HCT116 (cell line): ENCODE measurements at regions not wholly inside any gene's neighbourhood (a gene's known extent, or its start where the extent isn't known, plus 50 kb on each side); places are given as distances from the start of the nearest gene placed in this dataset.

Experiments
- ATAC-seq: fragments of 200-7000 bp; cut with Tn5 transposase; 2 replicates; pipeline ENCODE4 v1.9.1; 2020; ENCODE audit warnings: mild to moderate bottlenecking, moderate library complexity
- BruUV-seq: library from RNA; stranded (reverse); fragments of 400-500 nt; replicated peaks from 2 replicates; lab custom pipeline; 2021; lab: Mats Ljungman, UMichigan
- CTCF ChIA-PET: fragments of 300-600 bp; sonication (Branson Sonifier 250); formaldehyde crosslinking; loops from one replicate; lab custom pipeline; 2021; ENCODE audit warnings: antibody characterized with exemption; lab: Charles Lee
- POLR2A ChIA-PET: fragments of 300-600, 350-600 bp; sonication (Branson Sonifier 250); formaldehyde crosslinking; loops from one replicate; lab custom pipeline; 2021; ENCODE audit warnings: antibody characterized with exemption; lab: Charles Lee
- RAD21 ChIA-PET, 2 experiments: fragments of 300-600 bp; sonication (Branson Sonifier 250); formaldehyde crosslinking; loops; one replicate each; lab custom pipeline; 2023; ENCODE audit warnings: low total read pairs in 2 of 2; ENCODE audit not compliant: uncharacterized antibody in 2 of 2, unreplicated experiment in 2 of 2, low non-redundant PET in 1 of 2; lab: Charles Lee
- DNase-seq: peaks from one replicate; pipeline ENCODE4 v3.0.0-alpha.2; 2010; ENCODE audit warnings: low read depth, low spot score
- H2AFZ ChIP-seq: fragments of 200-600 bp; shearing (Covaris generic), sonication (generic); 2 replicates; pipeline ENCODE4 v1.6.1; 2017; ENCODE audit warnings: low read depth, mixed run types, mixed read lengths, antibody characterized with exemption, low read length; ENCODE audit not compliant: poor library complexity, severe bottlenecking
- H3K27ac ChIP-seq: 2 replicates; pipeline ENCODE4 v1.5.1; 2012; ENCODE audit warnings: low read depth, low read length
- H3K27me3 ChIP-seq: fragments of 200-600 bp; sonication (generic); 2 replicates; pipeline ENCODE4 v1.6.1; 2016; ENCODE audit warnings: mixed run types, low read length, mixed read lengths; ENCODE audit not compliant: insufficient read depth
- H3K36me3 ChIP-seq, 2 experiments: fragments of 200-500 bp in 1 of 2; fragments of 200-600 bp in 1 of 2; sonication (Bioruptor generic) in 1 of 2; sonication (generic) in 1 of 2; 2 replicates each; pipeline versions ENCODE4 v1.5.1 to v1.6.1; 2014 to 2016; ENCODE audit warnings: low read length in 2 of 2, inconsistent platforms in 1 of 2, mixed read lengths in 1 of 2, mixed run types in 1 of 2; ENCODE audit not compliant: insufficient read depth in 2 of 2, control insufficient read depth in 1 of 2
- H3K4me1 ChIP-seq, 2 experiments: fragments of 200-600 bp in 1 of 2; sonication (generic) in 1 of 2; 2 replicates each; pipeline versions ENCODE4 v1.5.1 to v1.6.1; 2012 to 2017; ENCODE audit warnings: low read length in 2 of 2, inconsistent platforms in 1 of 2, mild to moderate bottlenecking in 1 of 2, mixed read lengths in 1 of 2, mixed run types in 1 of 2, moderate library complexity in 1 of 2; ENCODE audit not compliant: insufficient read depth in 2 of 2, control insufficient read depth in 1 of 2
- H3K4me2 ChIP-seq: fragments of 200-600 bp; sonication (generic); 2 replicates; pipeline ENCODE4 v1.6.1; 2017; ENCODE audit warnings: mixed run types, low read length, mixed read lengths
- H3K4me3 ChIP-seq, 2 experiments: fragments of 200-600 bp in 1 of 2; sonication (generic) in 1 of 2; replicated peaks in 1 of 2; 2 replicates each; pipeline ENCODE4 v1.5.1; 2011 to 2016; ENCODE audit warnings: low read length in 2 of 2, control low read depth in 1 of 2, low read depth in 1 of 2, mild to moderate bottlenecking in 1 of 2, mixed read lengths in 1 of 2, mixed run types in 1 of 2
- H3K79me2 ChIP-seq: fragments of 200-600 bp; sonication (generic); 2 replicates; pipeline ENCODE4 v1.6.1; 2017; ENCODE audit warnings: mild to moderate bottlenecking, mixed run types, low read length, moderate library complexity, mixed read lengths; ENCODE audit not compliant: insufficient read depth
- H3K9ac ChIP-seq: fragments of 200-600 bp; sonication (generic); 2 replicates; pipeline ENCODE4 v1.6.1; 2016; ENCODE audit warnings: low read length, mixed read lengths
- H3K9me2 ChIP-seq: fragments of 200-600 bp; sonication (generic), shearing (Covaris generic); 2 replicates; pipeline ENCODE4 v1.6.1; 2017; ENCODE audit warnings: mixed run types, mild to moderate bottlenecking, moderate library complexity; ENCODE audit not compliant: insufficient read depth
- H3K9me3 ChIP-seq, 2 experiments: fragments of 200-500 bp in 1 of 2; fragments of 200-600 bp in 1 of 2; sonication (Bioruptor generic) in 1 of 2; sonication (generic) in 1 of 2; 2 replicates each; pipeline ENCODE4 v1.6.1; 2014 to 2017; ENCODE audit warnings: low read length in 2 of 2, mixed read lengths in 2 of 2, inconsistent platforms in 1 of 2, low read depth in 1 of 2, mild to moderate bottlenecking in 1 of 2, mixed run types in 1 of 2, moderate library complexity in 1 of 2; ENCODE audit not compliant: control insufficient read depth in 1 of 2, insufficient read depth in 1 of 2
- H4K20me1 ChIP-seq: fragments of 200-600 bp; sonication (generic), shearing (Covaris generic); 2 replicates; pipeline ENCODE4 v1.6.1; 2017; ENCODE audit warnings: mixed run types, mild to moderate bottlenecking, moderate library complexity; ENCODE audit not compliant: insufficient read depth
- ELF1 ChIP-seq: IDR thresholded peaks from 2 replicates; pipeline ENCODE4 v1.6.1; 2012; ENCODE audit warnings: low read depth, borderline replicate concordance
- FOSL1 ChIP-seq: IDR thresholded peaks from 2 replicates; pipeline ENCODE4 v1.6.1; 2012; ENCODE audit warnings: low read depth
- MAX ChIP-seq: IDR thresholded peaks from 2 replicates; pipeline ENCODE4 v1.6.1; 2012
- POLR2A ChIP-seq: IDR thresholded peaks from 2 replicates; pipeline ENCODE4 v1.7.0; 2011; ENCODE audit warnings: borderline replicate concordance; ENCODE audit not compliant: insufficient read depth, insufficient read length; ENCODE audit errors: extremely low read depth
- POLR2AphosphoS5 ChIP-seq: IDR thresholded peaks from 2 replicates; pipeline ENCODE4 v1.6.1; 2011; ENCODE audit warnings: mild to moderate bottlenecking, low read depth, low read length, moderate library complexity
- TCF7L2 ChIP-seq: IDR thresholded peaks from 2 replicates; pipeline ENCODE4 v1.7.0; 2011; ENCODE audit warnings: borderline replicate concordance, inconsistent platforms; ENCODE audit not compliant: insufficient read depth, insufficient read length; ENCODE audit errors: extremely low read depth
- ZBTB33 ChIP-seq: IDR thresholded peaks from 2 replicates; pipeline ENCODE4 v1.6.1; 2011; ENCODE audit warnings: mild to moderate bottlenecking, low read length, moderate library complexity; ENCODE audit not compliant: insufficient replicate concordance; ENCODE audit errors: extremely low read depth
- ZFX ChIP-seq: fragments of 450-650 bp; IDR thresholded peaks from 2 replicates; pipeline ENCODE4 v1.6.1; 2017
- intact Hi-C: fragments of 100-400 bp; cut with micrococcal nuclease; formaldehyde crosslinking; loops from 2 replicates; pipeline ENCODE4 v1.10.0; 2022

- TF ChIP-seq ZBTB33 (no peak), TCF7L2 (no peak)
Observed at GRCh38 chr3:178475062-178475461, 61.2 kb upstream of the KCNMB2 start (continued).

GRCh38 chr3:178476886-178477285 is 59.4 kb upstream of the KCNMB2 start:
- Histone ChIP-seq H3K79me2 (no peaks in the 10 kb centered on the region), H4K20me1 (no peaks in the 10 kb centered on the region), H3K9me2 (no peaks in the 10 kb centered on the region), H3K27me3 (no peaks in the 10 kb centered on the region), H2AFZ (no peak overlapping the region), H3K9me3 (no peaks in the 10 kb centered on the region), H3K9ac (no peak overlapping the region), H3K36me3 (no peaks in the 10 kb centered on the region), H3K4me2 (no peak overlapping the region), H3K27ac (no peak overlapping the region)
- POLR2A ChIA-PET = no interaction called here
- ATAC-seq (no peak), DNase-seq (no peak)
- intact Hi-C loops = no loop called here
- RAD21 ChIA-PET = no interaction called here
- CTCF ChIA-PET = no interaction called here
- TF ChIP-seq POLR2A = no peak
- TF ChIP-seq ZFX = no peak
- no peak for TF ChIP-seq FOSL1
- TF ChIP-seq MAX = no peak
- no peak for TF ChIP-seq POLR2AphosphoS5
- no peak for TF ChIP-seq ELF1
- TF ChIP-seq, all 23 proteins: peak for 0
- Histone ChIP-seq H3K4me1 (no peaks in the 10 kb centered on the region), H3K4me3 (no peak overlapping the region)
- no TSS peak for BruUV-seq
